A673 (cell line): ENCODE measurements at regions not wholly inside any gene's neighbourhood (a gene's known extent, or its start where the extent isn't known, plus 50 kb on each side); places are given as distances from the start of the nearest gene placed in this dataset.

Experiments used
- EZH2 ChIP-seq: fragments of 200-600 bp; sonication (generic); IDR thresholded peaks from 2 replicates; pipeline ENCODE4 v1.6.1; 2017; ENCODE audit warnings: borderline replicate concordance, low read depth, mild to moderate bottlenecking, mixed read lengths, antibody characterized with exemption, low read length; ENCODE audit not compliant: poor library complexity, severe bottlenecking
- TF ChIP-seq, protein P1 (sequence below): fragments of 300-800, 200-600 bp; sonication (generic); conservative IDR thresholded peaks from 2 replicates; pipeline ENCODE4 v1.5.1; 2017; ENCODE audit warnings: low read depth, mild to moderate bottlenecking, antibody characterized with exemption, low read length, moderate library complexity, mixed read lengths

GRCh38 chr12:126488806-126489205 is 1423.6 kb downstream of the AACS start:
- TF ChIP-seq, protein P1, sequence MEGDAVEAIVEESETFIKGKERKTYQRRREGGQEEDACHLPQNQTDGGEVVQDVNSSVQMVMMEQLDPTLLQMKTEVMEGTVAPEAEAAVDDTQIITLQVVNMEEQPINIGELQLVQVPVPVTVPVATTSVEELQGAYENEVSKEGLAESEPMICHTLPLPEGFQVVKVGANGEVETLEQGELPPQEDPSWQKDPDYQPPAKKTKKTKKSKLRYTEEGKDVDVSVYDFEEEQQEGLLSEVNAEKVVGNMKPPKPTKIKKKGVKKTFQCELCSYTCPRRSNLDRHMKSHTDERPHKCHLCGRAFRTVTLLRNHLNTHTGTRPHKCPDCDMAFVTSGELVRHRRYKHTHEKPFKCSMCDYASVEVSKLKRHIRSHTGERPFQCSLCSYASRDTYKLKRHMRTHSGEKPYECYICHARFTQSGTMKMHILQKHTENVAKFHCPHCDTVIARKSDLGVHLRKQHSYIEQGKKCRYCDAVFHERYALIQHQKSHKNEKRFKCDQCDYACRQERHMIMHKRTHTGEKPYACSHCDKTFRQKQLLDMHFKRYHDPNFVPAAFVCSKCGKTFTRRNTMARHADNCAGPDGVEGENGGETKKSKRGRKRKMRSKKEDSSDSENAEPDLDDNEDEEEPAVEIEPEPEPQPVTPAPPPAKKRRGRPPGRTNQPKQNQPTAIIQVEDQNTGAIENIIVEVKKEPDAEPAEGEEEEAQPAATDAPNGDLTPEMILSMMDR = no peak
- no peak for TF ChIP-seq EZH2
